ENCODE measurements at regions not wholly inside any gene's neighbourhood (a gene's known extent, or its start where the extent isn't known, plus 50 kb on each side); places are given as distances from the start of the nearest gene placed in this dataset.
A peak's percentile ranks its signal among the peaks of the same experiment; 100 is the strongest.
"Not testable (repeated sequence)": the region's sequence is repeated elsewhere in the genome, so short reads cannot be mapped to it uniquely, and the experiment has no call there.

- no peaks in the 10 kb centered on the region for H3K27me3 ChIP-seq
- H3K4me3 ChIP-seq: no peak overlapping the region
- in situ Hi-C loops (cut with MboI; ENCODE audit: low pct_ligation_motif_present in 1 of 4, low pct_unique_long_range_greater_than_20kb in 1 of 4, low sequenced_read_pairs in 3 of 4): loop anchor here (10.0 to 25.0 kb wide), 5 partner anchors 102 to 748 kb away; no protein-coding TSS in a partner anchor
- H3K9me3 ChIP-seq: no peaks in the 10 kb centered on the region
- H3K27ac ChIP-seq: no peak overlapping the region
- intact Hi-C loops (cut with DNase I; ENCODE audit: low total_unique reads): no loop called here
- peak; percentile 43 for DNase-seq
- H3K4me1 ChIP-seq: no peaks in the 10 kb centered on the region
- no peaks in the 10 kb centered on the region for H3K36me3 ChIP-seq
- 24 to 26% methylated on average over 3 to 4 of the region's 4 CpGs for WGBS, 2 donors (ENCODE audit: low coverage in 1 of 2)
- no peak for TF ChIP-seq POLR2AphosphoS5 (IDR thresholded peaks at IDR 0.05)
- TF ChIP-seq CTCF (IDR thresholded peaks at IDR 0.05): peak; percentile 29 to 84 (median 60)
These were observed 494.5 kb upstream of the LARGE1 start for GRCh38 chr22:34414467-34415440.

- no peak for DNase-seq
- Histone ChIP-seq H3K27ac (no peak overlapping the region), H3K9me3 (no peaks in the 10 kb centered on the region), H3K36me3 (no peaks in the 10 kb centered on the region), H3K4me1 (no peaks in the 10 kb centered on the region), H3K27me3 (no peaks in the 10 kb centered on the region), H3K4me3 (no peak overlapping the region)
- in situ Hi-C loops (cut with MboI; ENCODE audit: low pct_ligation_motif_present in 1 of 4, low pct_unique_long_range_greater_than_20kb in 1 of 4, low sequenced_read_pairs in 3 of 4) (loop anchor here (10.0 to 25.0 kb wide), 5 partner anchors 104 to 746 kb away; no protein-coding TSS in a partner anchor), intact Hi-C loops (cut with DNase I; ENCODE audit: low total_unique reads) (no loop called here)
- 49 to 61% methylated on average over 7 of the region's 7 CpGs for WGBS, 2 donors (ENCODE audit: low coverage in 1 of 2)
- TF ChIP-seq POLR2AphosphoS5 (IDR thresholded peaks at IDR 0.05): no peak
- no peak for TF ChIP-seq CTCF (IDR thresholded peaks at IDR 0.05)
- no peak for TF ChIP-seq EP300 (IDR thresholded peaks at IDR 0.05; ENCODE audit: low read depth)
These were observed 496.0 kb upstream of the LARGE1 start for GRCh38 chr22:34416022-34416860.

DNA sequence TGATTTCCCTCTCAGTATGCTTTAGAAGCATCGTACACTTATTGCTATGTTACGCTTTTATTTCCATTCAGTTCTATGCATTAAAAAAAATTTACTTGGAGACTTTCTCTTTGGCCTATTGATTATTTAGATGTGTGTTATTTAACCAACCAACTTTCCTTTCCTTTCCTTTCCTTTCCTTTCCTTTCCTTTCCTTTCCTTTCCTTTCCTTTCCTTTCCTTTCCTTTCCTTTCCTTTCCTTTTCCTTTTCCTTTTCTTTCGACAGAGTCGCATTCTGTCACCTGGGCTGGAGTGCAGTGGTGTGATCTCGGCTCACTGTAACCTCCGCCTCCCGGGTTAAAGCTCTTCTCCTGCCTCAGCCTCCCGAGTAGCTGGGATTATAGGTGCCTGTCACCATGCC lies 502.7 kb upstream of the LARGE1 start:
- DNase-seq; H3K27me3 ChIP-seq; H3K4me3 ChIP-seq; H3K4me1 ChIP-seq; H3K9me3 ChIP-seq; H3K36me3 ChIP-seq; H3K27ac ChIP-seq; intact Hi-C loops (cut with DNase I; ENCODE audit: low total_unique reads): not testable (repeated sequence)
- in situ Hi-C loops (cut with MboI; ENCODE audit: low pct_ligation_motif_present in 1 of 4, low pct_unique_long_range_greater_than_20kb in 1 of 4, low sequenced_read_pairs in 3 of 4): loop anchor here in 3 of 4 donors (25.0 kb wide), 3 partner anchors 111 to 739 kb away; no protein-coding TSS in a partner anchor
- WGBS, 2 donors (ENCODE audit: low coverage in 1 of 2): 79 to 87% methylated on average over 8 of the region's 8 CpGs

- 83 to 100% methylated on average over 2 to 4 of the region's 4 CpGs for WGBS, 2 donors (ENCODE audit: low coverage in 1 of 2)
- intact Hi-C loops (cut with DNase I; ENCODE audit: low total_unique reads) (no loop called here), in situ Hi-C loops (cut with MboI; ENCODE audit: low pct_ligation_motif_present in 1 of 4, low pct_unique_long_range_greater_than_20kb in 1 of 4, low sequenced_read_pairs in 3 of 4) (no loop called here)
These were observed 507.2 kb upstream of the LARGE1 start for GRCh38 chr22:34427436-34427835.

More at GRCh38 chr22:34427436-34427835, 507.2 kb upstream of the LARGE1 start:
- no peaks in the 10 kb centered on the region for H3K9me3 ChIP-seq
- no peak overlapping the region for H3K4me3 ChIP-seq
- no peak overlapping the region for H3K27ac ChIP-seq
- H3K27me3 ChIP-seq: no peaks in the 10 kb centered on the region
- no peaks in the 10 kb centered on the region for H3K36me3 ChIP-seq
- TF ChIP-seq POLR2A (IDR thresholded peaks at IDR 0.05) (no peak), POLR2AphosphoS5 (IDR thresholded peaks at IDR 0.05) (no peak), CTCF (IDR thresholded peaks at IDR 0.05) (no peak), EP300 (IDR thresholded peaks at IDR 0.05; ENCODE audit: low read depth) (no peak)
- no peaks in the 10 kb centered on the region for H3K4me1 ChIP-seq
- no peak for DNase-seq
